Activated CD4-positive, CD25-positive, alpha-beta regulatory T cell treated with anti-CD3 and anti-CD28 coated beads, Interleukin-2, amount 50 U/mL, for 72 hours (primary cell): ENCODE measurements at regions not wholly inside any gene's neighbourhood (a gene's known extent, or its start where the extent isn't known, plus 50 kb on each side); places are given as distances from the start of the nearest gene placed in this dataset.
"Not testable (repeated sequence)": the region's sequence is repeated elsewhere in the genome, so short reads cannot be mapped to it uniquely, and the experiment has no call there.

ENCODE experiments used
- DNase-seq: peaks from one replicate; pipeline ENCODE4 v3.0.0; 2021

GRCh38 chr1:245102149-245102548, 52.6 kb upstream of the KIF26B start:
- DNase-seq, result not testable (repeated sequence)

DNA sequence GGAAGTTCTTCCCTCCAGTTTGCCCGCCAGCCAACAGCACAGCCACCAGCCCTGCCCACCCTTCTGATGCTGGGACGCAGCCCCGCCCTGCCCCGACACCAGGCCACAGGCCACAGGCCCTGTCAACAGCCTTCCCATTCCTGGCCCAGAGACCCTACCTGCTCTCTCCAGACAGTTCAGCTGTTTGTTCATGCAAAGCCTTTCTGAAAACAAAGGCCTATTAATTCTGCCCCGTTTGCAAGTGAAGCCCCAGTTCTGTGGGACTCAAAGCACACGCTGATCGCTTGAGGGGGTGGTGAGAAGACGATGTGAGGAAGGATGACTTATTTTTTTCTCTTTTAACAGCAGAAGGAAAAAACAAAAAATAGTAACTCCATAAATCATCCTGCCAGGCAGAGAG, 55.4 kb upstream of the KIF26B start:
- DNase-seq, result no peak

DNA sequence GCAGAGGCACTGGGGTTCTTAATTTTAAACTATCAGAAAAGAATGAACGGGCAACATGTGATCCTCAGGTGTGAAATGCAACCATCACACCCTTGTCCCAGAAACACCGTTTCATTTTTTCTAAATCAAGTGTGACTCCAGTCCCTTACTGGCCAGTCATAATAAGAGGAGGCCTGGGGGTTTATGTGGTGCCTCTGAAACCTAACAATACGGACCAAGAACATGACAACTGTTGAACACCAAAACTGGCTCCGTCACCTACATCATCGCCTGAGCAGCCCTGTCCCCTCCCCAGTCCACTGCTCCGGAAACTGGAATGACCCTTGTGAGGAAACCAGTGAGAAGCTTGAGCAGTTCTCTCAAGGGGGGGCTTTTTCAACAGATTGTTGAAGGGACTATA, 55.9 kb upstream of the KIF26B start:
- no peak for DNase-seq

- DNase-seq, result no peak
Measured at GRCh38 chr1:245096311-245097066, 58.3 kb upstream of the KIF26B start.

GRCh38 chr1:245095903-245096302, 58.9 kb upstream of the KIF26B start:
- no peak for DNase-seq

- DNase-seq, result no peak
Measured at GRCh38 chr1:245094954-245095353, 59.8 kb upstream of the KIF26B start.

DNA sequence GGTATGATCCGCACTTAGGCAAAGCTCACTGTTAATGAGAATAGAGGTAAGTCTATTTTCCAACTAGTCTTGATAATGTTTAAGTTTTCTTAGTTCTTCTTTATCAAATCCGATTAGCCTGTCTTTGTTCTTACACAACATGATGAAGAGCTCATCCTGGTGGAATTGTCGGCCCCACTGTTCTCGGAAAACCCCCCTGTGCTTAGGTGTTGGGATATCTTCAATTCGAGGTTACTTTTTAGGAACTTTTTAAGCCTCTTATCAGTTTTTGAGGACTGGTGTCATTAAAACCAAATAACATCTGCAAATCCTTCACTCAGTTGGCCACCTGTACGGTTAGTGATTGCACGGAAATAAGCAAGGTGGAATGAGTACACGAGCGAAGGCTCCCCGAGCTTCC, 60.7 kb upstream of the KIF26B start:
- DNase-seq, result no peak

DNA sequence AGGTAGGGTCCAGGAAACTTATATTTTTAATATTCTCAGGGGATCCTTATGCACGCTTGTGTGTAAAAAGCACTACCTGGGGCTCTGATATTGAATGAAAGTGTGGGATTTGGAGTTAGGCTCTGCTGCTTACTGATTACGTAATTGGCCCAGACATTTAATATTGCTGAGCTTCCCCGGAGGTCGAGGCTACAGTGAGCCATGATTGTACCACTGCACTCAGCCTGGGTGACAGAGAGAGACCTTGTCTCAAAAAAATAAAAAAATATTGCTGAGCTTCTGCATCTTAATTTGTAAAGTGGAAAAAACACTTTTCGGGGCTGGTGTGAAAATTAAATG, 62.2 kb upstream of the KIF26B start:
- no peak for DNase-seq

GRCh38 chr1:245091818-245092637, 62.8 kb upstream of the KIF26B start:
- no peak for DNase-seq

- DNase-seq, result no peak
Measured at GRCh38 chr1:245091171-245091621, 63.6 kb upstream of the KIF26B start.

GRCh38 chr1:245090491-245091090, 64.2 kb upstream of the KIF26B start:
- no peak for DNase-seq

- no peak for DNase-seq
Measured at GRCh38 chr1:245087723-245088122, 67.1 kb upstream of the KIF26B start.

- DNase-seq, result no peak
Measured at GRCh38 chr1:245086389-245086969, 68.3 kb upstream of the KIF26B start.

DNA sequence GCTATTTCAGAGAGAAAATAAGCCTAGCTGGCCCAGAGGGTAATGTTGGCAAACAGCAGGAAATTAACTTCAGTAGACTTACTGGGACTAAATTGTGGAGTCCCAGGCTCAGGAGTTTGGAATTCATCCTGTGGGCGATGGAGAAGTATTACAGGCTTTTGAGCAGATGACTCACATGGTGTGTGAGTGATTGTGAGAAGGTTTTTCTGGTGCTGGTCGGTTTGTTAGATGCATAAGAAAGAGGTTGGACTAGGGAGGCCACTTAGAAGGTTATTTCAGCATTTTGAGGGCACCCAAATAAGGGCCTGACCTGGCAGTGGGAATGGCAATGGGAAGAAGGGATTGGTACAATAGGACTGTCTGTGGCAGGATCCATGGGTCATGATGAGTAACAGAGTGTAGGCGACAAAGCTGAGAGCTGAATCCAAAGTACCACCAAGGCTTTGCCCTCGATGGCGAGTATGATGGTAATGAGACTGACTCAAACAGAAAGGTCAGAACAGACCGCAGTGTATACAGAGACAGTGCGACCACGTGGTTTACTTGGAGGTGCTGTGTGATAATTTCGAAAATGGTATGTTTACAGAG, 69.2 kb upstream of the KIF26B start:
- DNase-seq, result no peak

GRCh38 chr1:245084551-245084950, 70.2 kb upstream of the KIF26B start:
- DNase-seq, result no peak

- DNase-seq, result no peak
Measured at GRCh38 chr1:245079021-245079609, 75.7 kb upstream of the KIF26B start.

GRCh38 chr1:245074898-245075297, 79.9 kb upstream of the KIF26B start:
- no peak for DNase-seq

DNA sequence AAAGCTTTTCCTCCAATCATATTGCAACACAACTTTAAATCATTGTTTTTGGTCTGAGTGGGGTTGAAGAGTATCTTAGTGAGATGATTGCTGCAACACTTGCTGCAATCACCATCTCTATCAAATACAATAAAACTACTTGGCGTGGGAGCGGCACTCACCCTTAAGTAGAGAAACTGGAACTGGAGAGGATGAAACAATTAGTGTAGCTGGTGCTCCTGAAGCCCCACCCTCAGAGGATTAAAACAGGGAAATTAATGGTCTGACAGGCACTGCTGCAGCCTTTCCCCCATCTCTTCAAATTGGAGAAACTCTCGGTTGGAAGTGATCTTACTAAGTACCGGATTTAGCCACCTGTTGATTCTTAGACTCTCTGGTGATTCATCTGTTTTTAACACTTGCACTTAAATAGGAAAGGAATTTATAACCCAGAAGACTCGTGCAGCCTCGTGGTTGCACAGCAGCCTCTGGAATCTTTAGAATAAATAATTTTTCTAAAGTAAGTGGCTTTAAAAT, 80.5 kb upstream of the KIF26B start:
- DNase-seq, result no peak

GRCh38 chr1:245070836-245071615, 83.8 kb upstream of the KIF26B start:
- DNase-seq, result no peak

DNA sequence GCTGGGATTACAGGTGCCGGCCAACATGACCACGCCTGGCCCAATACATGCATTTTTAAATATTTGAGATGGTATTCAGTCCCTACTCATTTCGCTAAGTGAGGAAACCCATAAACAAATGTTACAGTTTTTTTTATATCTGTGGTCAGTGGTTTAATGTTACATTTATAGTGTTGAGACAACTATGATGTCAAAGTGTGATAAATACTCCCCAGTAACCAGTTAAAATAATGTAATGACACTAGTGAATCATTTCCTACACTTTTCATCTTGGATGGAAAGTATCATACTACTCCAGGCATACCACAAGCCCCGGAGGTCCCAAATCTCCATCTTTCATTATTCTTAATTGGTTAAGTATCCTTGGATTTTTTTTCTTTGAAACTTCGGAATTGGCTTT, 87.5 kb upstream of the KIF26B start:
- DNase-seq, result no peak

- no peak for DNase-seq
Measured at GRCh38 chr1:245062741-245063305, 92.0 kb upstream of the KIF26B start.
